ENCODE measurements at regions not wholly inside any gene's neighbourhood (a gene's known extent, or its start where the extent isn't known, plus 50 kb on each side); places are given as distances from the start of the nearest gene placed in this dataset.
"Not testable (repeated sequence)": the region's sequence is repeated elsewhere in the genome, so short reads cannot be mapped to it uniquely, and the experiment has no call there.

DNA sequence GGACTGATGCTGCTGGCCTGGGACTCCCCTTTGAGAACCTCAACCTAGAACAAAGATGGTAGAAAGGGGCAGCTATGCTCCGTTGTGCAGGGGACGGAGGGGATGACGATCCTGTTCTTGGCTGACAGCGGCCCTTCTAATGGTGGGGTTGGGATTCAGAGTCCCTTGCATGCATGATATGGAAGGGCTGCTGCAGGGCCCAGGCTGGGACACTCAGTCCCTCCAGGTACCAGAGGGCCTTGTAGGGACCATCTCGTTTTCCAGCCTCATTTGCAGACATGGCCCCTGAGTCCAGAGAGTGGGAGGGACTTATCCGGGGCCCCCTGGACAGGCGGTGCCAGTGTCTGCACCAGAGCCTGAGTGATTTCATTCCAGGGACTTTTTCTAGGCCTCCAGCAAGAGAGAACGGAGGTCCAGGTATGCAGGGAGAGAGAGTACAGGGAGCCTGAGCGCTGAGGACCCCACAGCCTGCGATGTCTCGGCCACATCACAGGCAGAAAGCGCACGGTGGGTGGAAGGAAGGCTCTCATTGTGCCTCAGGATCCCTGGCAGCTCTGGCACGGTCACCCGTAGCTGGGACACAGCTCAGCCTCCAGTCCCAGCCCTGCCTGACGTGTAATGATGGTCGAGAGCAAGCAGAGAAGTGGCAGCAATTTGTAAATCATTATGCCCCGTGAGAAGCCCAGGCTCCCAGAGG, 860.8 kb downstream of the TBC1D22A start:
- Histone ChIP-seq H3K9me3 (ENCODE audit: control insufficient read depth in 1 of 2, low read length in 2 of 2) (no peaks in the 10 kb centered on the region), H3K4me1 (ENCODE audit: control insufficient read depth in 1 of 2, insufficient read depth in 2 of 2, low read length in 2 of 2) (peaks cover 0 to 5% of the 10 kb centered on the region in 2 donors), H3K27me3 (ENCODE audit: low read depth, low read length) (no peaks in the 10 kb centered on the region), H3K27ac (ENCODE audit: low read length) (no peak overlapping the region), H3K36me3 (ENCODE audit: control insufficient read depth in 1 of 2, insufficient read depth in 2 of 2, low read length in 2 of 2) (no peaks in the 10 kb centered on the region), H3K4me3 (ENCODE audit: low read depth in 1 of 2, low read length in 2 of 2) (no peak overlapping the region)

DNA sequence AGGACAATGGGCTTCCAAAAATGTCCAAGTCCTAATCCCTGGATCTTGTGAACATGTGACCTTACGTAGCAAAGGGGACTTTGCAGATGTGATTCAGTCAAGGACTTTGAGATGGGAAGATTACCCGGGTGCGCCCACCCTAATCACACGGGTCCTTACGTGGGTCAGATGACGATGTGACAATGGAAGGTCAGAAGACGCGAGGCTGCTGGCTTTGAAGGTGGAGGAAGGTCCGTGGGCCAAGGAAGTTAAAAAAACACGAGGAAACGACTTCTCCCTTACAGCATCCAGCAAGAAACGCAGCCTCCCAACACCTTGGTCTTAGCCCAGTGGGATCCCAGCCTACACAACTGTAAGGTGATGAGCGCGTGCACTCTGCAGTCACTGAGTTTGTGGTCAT, 860.1 kb downstream of the TBC1D22A start:
- Histone ChIP-seq H3K36me3 (ENCODE audit: control insufficient read depth in 1 of 2, insufficient read depth in 2 of 2, low read length in 2 of 2) (no peaks in the 10 kb centered on the region), H3K9me3 (ENCODE audit: control insufficient read depth in 1 of 2, low read length in 2 of 2) (no peaks in the 10 kb centered on the region), H3K4me3 (ENCODE audit: low read depth in 1 of 2, low read length in 2 of 2) (no peak overlapping the region), H3K27ac (ENCODE audit: low read length) (no peak overlapping the region), H3K4me1 (ENCODE audit: control insufficient read depth in 1 of 2, insufficient read depth in 2 of 2, low read length in 2 of 2) (peaks cover 0 to 5% of the 10 kb centered on the region in 2 donors), H3K27me3 (ENCODE audit: low read depth, low read length) (no peaks in the 10 kb centered on the region)

DNA sequence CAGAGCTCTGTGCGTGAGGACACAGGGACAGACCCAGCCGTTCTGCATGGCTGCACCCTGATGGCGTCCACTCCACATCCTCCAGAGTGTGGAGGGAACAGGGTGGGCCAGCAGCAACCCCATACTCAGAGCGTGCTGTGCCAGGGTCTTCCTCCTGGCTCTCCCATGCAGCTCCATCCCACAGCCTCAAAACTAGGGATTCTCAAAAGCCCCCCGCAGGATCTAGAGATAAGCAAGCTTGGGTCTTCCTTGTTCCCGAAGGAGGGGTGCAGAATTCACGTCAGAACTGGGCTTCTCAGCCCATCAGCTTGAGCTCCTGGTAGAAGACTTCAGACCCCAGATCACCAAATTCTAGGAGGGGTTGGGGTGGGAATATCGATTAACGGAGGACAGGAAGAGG, 858.8 kb downstream of the TBC1D22A start:
- Histone ChIP-seq H3K27ac (ENCODE audit: low read length) (no peak overlapping the region), H3K4me1 (ENCODE audit: control insufficient read depth in 1 of 2, insufficient read depth in 2 of 2, low read length in 2 of 2) (no peaks in the 10 kb centered on the region), H3K9me3 (ENCODE audit: control insufficient read depth in 1 of 2, low read length in 2 of 2) (no peaks in the 10 kb centered on the region), H3K27me3 (ENCODE audit: low read depth, low read length) (no peaks in the 10 kb centered on the region), H3K36me3 (ENCODE audit: control insufficient read depth in 1 of 2, insufficient read depth in 2 of 2, low read length in 2 of 2) (no peaks in the 10 kb centered on the region), H3K4me3 (ENCODE audit: low read depth in 1 of 2, low read length in 2 of 2) (no peak overlapping the region)

DNA sequence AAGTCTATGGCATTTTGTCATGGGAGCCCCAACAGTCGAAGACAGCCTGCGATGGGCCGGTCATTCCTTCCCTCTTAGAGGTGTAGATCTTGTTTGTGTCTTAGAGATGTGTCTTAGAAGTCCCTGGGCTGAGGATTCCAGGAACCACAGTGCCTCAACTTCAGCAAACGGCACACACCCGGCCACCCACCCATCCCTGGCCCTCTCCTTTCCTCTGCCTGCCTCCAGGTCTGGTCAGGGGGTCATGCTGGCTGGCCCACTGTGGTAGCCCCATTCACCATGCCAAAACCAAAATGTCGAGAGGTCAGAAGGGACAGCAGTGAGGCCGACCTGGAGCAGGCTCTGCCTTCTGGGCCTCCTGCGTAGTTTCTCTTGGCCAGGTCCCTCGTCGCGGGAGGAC, 857.9 kb downstream of the TBC1D22A start:
- H3K36me3 ChIP-seq (ENCODE audit: control insufficient read depth in 1 of 2, insufficient read depth in 2 of 2, low read length in 2 of 2), result no peaks in the 10 kb centered on the region
- no peak overlapping the region for H3K4me3 ChIP-seq (ENCODE audit: low read depth in 1 of 2, low read length in 2 of 2)
- no peak overlapping the region for H3K27ac ChIP-seq (ENCODE audit: low read length)
- H3K27me3 ChIP-seq (ENCODE audit: low read depth, low read length), result no peaks in the 10 kb centered on the region
- H3K4me1 ChIP-seq (ENCODE audit: control insufficient read depth in 1 of 2, insufficient read depth in 2 of 2, low read length in 2 of 2), result no peaks in the 10 kb centered on the region
- no peaks in the 10 kb centered on the region for H3K9me3 ChIP-seq (ENCODE audit: control insufficient read depth in 1 of 2, low read length in 2 of 2)

DNA sequence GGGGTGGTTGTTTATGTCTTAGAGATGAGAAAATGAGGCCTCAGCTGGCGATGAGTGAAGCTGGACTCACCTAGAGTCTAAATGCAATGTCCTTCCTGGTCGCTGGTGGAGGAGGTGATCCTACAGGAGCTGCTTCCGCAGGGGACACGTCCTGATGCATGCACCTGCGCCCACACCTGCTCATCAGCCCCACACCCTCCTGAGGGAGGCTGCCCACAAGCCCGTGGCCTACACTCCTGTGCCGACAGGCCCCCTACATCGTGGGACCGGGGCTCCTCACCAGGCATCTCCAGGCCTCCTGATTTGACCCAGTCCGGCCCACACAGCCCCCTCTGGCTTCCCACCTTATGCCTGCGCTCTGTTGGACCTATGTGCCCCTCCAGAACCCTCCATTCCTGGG, 857.2 kb downstream of the TBC1D22A start:
- no peaks in the 10 kb centered on the region for H3K36me3 ChIP-seq (ENCODE audit: control insufficient read depth in 1 of 2, insufficient read depth in 2 of 2, low read length in 2 of 2)
- H3K4me1 ChIP-seq (ENCODE audit: control insufficient read depth in 1 of 2, insufficient read depth in 2 of 2, low read length in 2 of 2), result no peaks in the 10 kb centered on the region
- no peak overlapping the region for H3K4me3 ChIP-seq (ENCODE audit: low read depth in 1 of 2, low read length in 2 of 2)
- no peaks in the 10 kb centered on the region for H3K27me3 ChIP-seq (ENCODE audit: low read depth, low read length)
- no peaks in the 10 kb centered on the region for H3K9me3 ChIP-seq (ENCODE audit: control insufficient read depth in 1 of 2, low read length in 2 of 2)
- no peak overlapping the region for H3K27ac ChIP-seq (ENCODE audit: low read length)

DNA sequence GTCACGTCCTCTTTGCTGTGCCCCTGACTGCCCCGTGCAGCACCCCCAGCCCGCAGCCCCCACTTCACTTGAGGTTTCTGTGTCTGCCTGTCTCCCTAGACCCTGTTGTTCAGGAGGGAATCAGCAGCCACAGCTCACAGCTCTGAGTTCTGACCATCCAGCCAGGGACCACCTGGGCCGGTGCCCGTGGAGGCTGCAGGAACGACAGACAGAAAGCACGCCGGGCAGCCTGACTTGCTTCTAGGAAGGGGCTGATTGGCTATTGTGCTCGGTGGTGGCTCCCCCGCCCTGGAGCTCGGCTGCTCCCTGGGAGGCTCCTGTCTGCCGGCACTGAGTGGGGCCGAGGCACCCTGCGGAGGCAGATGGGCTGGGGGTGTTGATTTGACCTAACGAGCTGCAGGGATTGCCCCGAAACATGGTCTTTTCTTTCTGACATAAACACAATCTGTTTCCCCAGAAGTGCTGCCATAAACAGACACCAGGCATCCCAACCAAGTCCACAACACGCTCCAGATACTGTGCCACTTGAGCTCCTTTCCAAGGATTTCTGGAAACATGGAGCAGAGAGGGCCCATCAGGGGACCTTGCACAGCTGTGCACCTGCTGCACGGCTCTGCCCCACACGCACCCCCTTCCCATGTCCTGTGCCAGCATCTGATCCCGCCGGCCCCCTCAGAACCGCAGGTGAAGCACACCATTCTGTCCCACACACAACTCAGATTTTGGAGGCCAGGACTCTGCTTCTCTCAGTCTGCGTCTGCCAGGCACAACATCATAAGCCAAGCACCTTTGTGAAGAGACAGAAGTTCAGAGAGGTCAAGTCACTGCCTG, 855.9 kb downstream of the TBC1D22A start:
- no peak overlapping the region for H3K27ac ChIP-seq (ENCODE audit: low read length)
- H3K36me3 ChIP-seq (ENCODE audit: control insufficient read depth in 1 of 2, insufficient read depth in 2 of 2, low read length in 2 of 2), result no peaks in the 10 kb centered on the region
- H3K4me1 ChIP-seq (ENCODE audit: control insufficient read depth in 1 of 2, insufficient read depth in 2 of 2, low read length in 2 of 2), result no peaks in the 10 kb centered on the region
- H3K27me3 ChIP-seq (ENCODE audit: low read depth, low read length), result no peaks in the 10 kb centered on the region
- H3K4me3 ChIP-seq (ENCODE audit: low read depth in 1 of 2, low read length in 2 of 2), result no peak overlapping the region
- H3K9me3 ChIP-seq (ENCODE audit: control insufficient read depth in 1 of 2, low read length in 2 of 2), result no peaks in the 10 kb centered on the region

DNA sequence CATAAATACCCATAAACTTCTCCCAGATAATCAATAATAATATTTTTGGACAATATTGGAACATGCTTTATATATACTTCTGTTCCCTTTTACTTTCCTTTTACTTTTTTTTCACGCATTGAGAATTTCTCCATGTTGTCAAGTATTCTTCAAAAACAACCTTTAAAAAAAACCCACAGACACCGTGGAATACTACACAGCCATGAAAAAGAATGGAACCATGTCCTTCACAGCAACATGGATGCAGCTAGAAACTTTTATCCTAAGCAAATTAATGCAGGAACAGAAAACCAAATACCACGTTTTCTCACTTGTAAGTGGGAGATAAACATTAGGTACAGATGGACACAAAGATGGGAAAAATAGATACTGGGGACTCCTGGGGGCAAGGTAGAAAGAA, 854.7 kb downstream of the TBC1D22A start:
- no peaks in the 10 kb centered on the region for H3K27me3 ChIP-seq (ENCODE audit: low read depth, low read length)
- H3K27ac ChIP-seq (ENCODE audit: low read length), result no peak overlapping the region
- no peak overlapping the region for H3K4me3 ChIP-seq (ENCODE audit: low read depth in 1 of 2, low read length in 2 of 2)
- no peaks in the 10 kb centered on the region for H3K36me3 ChIP-seq (ENCODE audit: control insufficient read depth in 1 of 2, insufficient read depth in 2 of 2, low read length in 2 of 2)
- H3K9me3 ChIP-seq (ENCODE audit: control insufficient read depth in 1 of 2, low read length in 2 of 2), result no peaks in the 10 kb centered on the region
- no peaks in the 10 kb centered on the region for H3K4me1 ChIP-seq (ENCODE audit: control insufficient read depth in 1 of 2, insufficient read depth in 2 of 2, low read length in 2 of 2)

DNA sequence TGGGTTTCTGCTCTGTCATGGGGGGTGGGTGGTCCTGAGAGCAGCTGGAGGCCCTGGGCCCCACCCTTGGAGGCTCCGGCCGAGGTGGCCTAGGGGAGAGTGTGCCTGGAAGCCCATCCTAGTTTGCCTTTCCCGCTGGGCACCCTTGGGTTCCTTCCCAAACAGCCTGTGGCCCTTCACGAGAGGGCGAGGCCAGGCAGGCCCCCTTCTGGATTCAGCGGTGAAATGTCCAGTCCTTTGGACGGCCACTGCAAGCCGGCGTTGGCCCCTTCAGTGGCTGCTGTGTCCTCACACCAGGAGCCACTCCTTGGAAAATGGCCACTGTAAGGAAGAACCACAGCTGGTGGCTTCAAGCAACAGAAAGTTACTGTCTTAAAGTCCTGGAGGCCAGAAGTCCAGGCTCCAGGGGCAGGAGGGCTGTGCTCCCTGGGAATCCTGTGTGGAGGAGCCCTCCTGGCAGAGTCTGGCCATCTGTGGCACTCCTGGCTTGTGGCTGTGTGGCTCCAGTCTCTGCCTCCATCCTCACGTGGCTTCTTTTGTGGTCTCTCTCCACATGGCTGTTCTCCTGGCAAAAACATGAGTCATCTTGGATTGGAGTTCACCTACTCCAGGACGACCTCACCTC, 854.1 kb downstream of the TBC1D22A start:
- Histone ChIP-seq H3K4me1 (ENCODE audit: control insufficient read depth in 1 of 2, insufficient read depth in 2 of 2, low read length in 2 of 2) (no peaks in the 10 kb centered on the region), H3K4me3 (ENCODE audit: low read depth in 1 of 2, low read length in 2 of 2) (no peak overlapping the region), H3K9me3 (ENCODE audit: control insufficient read depth in 1 of 2, low read length in 2 of 2) (no peaks in the 10 kb centered on the region), H3K27ac (ENCODE audit: low read length) (no peak overlapping the region), H3K27me3 (ENCODE audit: low read depth, low read length) (no peaks in the 10 kb centered on the region), H3K36me3 (ENCODE audit: control insufficient read depth in 1 of 2, insufficient read depth in 2 of 2, low read length in 2 of 2) (no peaks in the 10 kb centered on the region)

DNA sequence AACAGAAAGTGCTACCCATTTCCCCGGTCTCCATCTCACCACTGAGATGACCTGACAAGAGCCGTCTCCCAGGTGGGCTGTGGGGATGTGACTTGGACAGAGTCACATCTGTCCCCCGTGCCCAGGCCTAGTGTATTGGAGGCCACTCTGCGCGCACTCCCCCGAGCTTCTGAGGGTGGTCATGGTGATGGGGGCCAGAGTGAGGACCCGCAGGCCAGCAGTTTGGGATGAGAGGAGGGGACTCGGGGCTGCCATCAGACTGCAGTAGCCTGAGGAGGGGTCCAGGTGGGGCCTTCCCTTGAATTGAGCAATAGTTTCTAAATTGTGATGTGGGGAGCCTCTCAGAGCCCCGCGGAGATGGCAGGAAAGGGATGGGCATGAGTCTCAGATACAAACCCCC, 852.6 kb downstream of the TBC1D22A start:
- no peaks in the 10 kb centered on the region for H3K27me3 ChIP-seq (ENCODE audit: low read depth, low read length)
- no peaks in the 10 kb centered on the region for H3K36me3 ChIP-seq (ENCODE audit: control insufficient read depth in 1 of 2, insufficient read depth in 2 of 2, low read length in 2 of 2)
- H3K27ac ChIP-seq (ENCODE audit: low read length), result no peak overlapping the region
- no peak overlapping the region for H3K4me3 ChIP-seq (ENCODE audit: low read depth in 1 of 2, low read length in 2 of 2)
- H3K9me3 ChIP-seq (ENCODE audit: control insufficient read depth in 1 of 2, low read length in 2 of 2), result peaks cover 0 to 5% of the 10 kb centered on the region in 2 donors
- no peaks in the 10 kb centered on the region for H3K4me1 ChIP-seq (ENCODE audit: control insufficient read depth in 1 of 2, insufficient read depth in 2 of 2, low read length in 2 of 2)

DNA sequence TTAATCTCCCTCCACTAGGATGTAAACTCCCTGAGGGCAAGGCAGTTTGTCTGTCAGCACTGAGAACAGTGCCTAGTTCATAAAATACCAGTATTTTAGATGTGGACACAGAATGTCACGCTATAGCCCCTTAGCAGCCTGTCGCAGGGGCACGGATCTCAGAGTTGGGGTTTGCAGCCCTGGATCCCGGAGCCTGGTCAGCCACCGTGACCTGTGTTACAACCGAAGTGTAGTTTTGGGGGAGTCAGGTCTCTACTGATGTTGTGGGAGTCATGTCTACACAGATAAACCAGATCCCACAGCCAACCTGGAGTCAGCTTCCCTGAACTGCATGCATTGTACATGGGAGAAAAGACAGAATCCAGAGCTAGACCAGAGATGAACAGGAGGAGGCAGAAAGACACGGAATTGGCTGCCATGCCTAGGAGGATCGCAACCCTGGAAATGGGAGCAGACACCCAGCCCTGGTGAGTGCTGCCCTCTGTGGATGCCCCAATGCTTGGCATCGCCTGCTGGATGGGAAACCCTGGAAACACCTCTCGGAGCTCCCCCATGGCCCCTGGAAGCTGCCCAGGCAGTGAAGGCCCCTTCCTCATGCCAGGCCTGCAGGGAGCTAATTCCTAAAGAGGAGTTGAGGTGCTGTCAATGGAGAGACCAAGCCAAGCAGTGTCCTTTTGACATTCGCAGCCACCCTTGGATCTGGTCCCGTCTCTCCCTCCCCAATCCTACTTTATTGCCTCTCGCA, 851.3 kb downstream of the TBC1D22A start:
- Histone ChIP-seq H3K36me3 (ENCODE audit: control insufficient read depth in 1 of 2, insufficient read depth in 2 of 2, low read length in 2 of 2) (no peaks in the 10 kb centered on the region), H3K27me3 (ENCODE audit: low read depth, low read length) (no peaks in the 10 kb centered on the region), H3K27ac (ENCODE audit: low read length) (no peak overlapping the region), H3K4me1 (ENCODE audit: control insufficient read depth in 1 of 2, insufficient read depth in 2 of 2, low read length in 2 of 2) (no peaks in the 10 kb centered on the region), H3K4me3 (ENCODE audit: low read depth in 1 of 2, low read length in 2 of 2) (no peak overlapping the region), H3K9me3 (ENCODE audit: control insufficient read depth in 1 of 2, low read length in 2 of 2) (peaks cover 0 to 6% of the 10 kb centered on the region in 2 donors)

DNA sequence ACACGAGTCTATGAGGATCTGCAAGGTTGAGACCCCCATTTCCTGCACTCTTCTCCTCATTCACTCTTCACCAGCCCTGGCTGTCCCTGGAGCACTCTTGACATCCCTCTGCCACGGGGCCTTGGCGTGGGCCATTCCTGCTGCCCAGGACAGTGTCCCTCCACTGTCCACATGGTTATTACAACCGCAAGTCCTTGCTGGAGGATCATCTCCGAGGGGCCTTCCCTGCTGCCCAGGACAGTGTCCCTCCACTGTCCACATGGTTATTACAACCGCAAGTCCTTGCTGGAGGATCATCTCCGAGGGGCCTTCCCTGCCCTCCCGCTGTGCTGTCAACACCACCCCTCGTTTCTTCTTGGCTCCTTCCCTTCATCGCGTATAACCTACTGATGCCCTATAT, 850.7 kb downstream of the TBC1D22A start:
- not testable (repeated sequence) for H3K27me3 ChIP-seq (ENCODE audit: low read depth, low read length); H3K27ac ChIP-seq (ENCODE audit: low read length); H3K4me1 ChIP-seq (ENCODE audit: control insufficient read depth in 1 of 2, insufficient read depth in 2 of 2, low read length in 2 of 2); H3K9me3 ChIP-seq (ENCODE audit: control insufficient read depth in 1 of 2, low read length in 2 of 2); H3K36me3 ChIP-seq (ENCODE audit: control insufficient read depth in 1 of 2, insufficient read depth in 2 of 2, low read length in 2 of 2); H3K4me3 ChIP-seq (ENCODE audit: low read depth in 1 of 2, low read length in 2 of 2)

Measured in muscle layer of duodenum (tissue), 2 donors.